NOMO-1 treated with DMSO at 0.1 percent for 48 hours (cell line): ENCODE measurements at regions not wholly inside any gene's neighbourhood (a gene's known extent, or its start where the extent isn't known, plus 50 kb on each side); places are given as distances from the start of the nearest gene placed in this dataset.
"Not testable (repeated sequence)": the region's sequence is repeated elsewhere in the genome, so short reads cannot be mapped to it uniquely, and the experiment has no call there.

Experiments
- DNase-seq: peaks from one replicate; lab custom pipeline; 2025; ENCODE audit not compliant: unreplicated experiment; lab: John Stamatoyannopoulos, UW

GRCh38 chr1:96865731-96866685 lies 144.4 kb downstream of the PTBP2 start:
- DNase-seq, result no peak

DNA sequence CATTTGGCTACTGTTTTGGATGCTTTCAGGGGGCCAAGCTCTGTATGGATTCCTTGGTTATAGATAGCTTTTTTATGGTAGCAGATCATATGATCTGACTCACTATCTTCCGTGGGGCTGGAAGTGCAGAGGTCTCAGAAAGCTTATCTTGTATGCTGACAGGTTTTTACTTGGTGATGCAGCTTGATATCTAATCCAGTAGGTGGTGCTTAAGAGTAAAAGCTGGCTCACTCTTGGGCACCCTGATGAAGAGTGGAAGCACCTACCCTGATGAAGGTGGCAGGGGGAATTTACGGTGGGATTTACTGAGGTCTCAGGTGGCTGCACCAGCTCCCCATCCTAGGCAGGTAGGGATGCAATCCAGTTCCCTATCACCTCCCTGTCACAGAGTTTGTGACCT lies 151.2 kb downstream of the PTBP2 start:
- no peak for DNase-seq

- no peak for DNase-seq
Measured at GRCh38 chr1:96878640-96879039, 157.1 kb downstream of the PTBP2 start.

- DNase-seq, result no peak
Measured at GRCh38 chr1:96880626-96881025, 159.0 kb downstream of the PTBP2 start.

DNA sequence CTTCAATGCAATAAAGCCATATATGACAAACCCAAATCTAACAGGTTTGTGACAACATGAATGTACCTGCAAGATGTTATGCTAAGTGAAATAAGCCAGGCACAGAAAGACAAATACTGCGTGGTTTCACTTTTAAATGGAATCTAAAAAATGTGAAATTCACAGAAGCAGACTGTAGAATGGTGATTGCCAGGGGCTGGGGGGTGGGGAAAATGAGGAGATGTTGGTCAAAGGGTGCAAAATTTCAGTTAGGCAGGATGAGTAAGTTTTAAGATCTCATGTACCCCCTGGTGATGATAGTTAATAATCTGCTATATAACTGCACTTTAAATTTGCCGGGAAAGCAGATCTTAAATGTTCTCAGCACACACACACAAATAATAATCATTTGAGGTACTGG lies 160.5 kb downstream of the PTBP2 start:
- DNase-seq, result no peak

GRCh38 chr1:96886474-96886873 lies 164.9 kb downstream of the PTBP2 start:
- no peak for DNase-seq

GRCh38 chr1:96887501-96887900 lies 165.9 kb downstream of the PTBP2 start:
- no peak for DNase-seq

DNA sequence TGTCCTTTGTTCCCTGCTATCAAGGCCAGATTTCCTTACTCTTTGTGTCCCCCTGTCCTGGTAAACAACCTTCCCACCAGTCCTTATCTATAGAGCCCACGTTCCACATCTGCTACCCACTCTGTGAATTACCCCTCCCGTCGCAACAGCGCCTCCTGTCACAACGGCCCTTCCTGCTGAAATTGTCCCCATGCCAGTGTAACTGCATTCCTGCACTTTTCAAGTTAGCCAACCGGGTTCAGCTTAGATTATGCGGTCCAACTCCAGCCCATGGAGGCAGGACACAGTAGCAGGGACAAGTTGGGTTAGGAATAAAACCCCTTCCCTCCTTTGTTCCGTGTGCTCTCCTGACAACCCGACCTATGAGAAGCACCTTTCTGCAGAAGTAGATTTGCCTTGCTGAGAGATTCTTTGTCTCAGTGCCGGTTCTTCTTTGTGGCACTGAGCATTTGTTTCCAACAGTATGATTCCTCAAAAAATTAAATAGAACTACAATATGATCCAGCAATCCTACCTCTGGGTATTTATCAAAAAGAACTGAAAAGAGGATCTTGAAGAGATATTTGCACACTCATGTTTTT lies 180.3 kb downstream of the PTBP2 start:
- no peak for DNase-seq

DNA sequence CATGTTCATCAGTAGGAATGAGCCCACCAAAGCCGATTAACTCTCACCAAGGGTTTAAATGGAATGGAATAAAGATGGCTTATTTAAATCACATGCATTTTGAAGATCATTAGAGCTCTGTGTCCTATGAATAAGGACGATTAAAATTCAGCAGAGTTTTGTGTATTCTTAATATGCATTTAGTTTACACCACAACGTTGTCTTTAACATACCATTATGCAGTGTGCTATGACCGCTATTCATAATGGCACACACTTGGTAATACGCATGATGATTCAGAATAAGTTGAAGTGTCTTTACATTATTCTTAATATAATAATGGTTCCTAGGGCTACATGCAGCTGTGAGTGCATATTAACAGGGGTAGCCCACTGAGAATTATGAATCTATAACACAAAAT lies 190.7 kb downstream of the PTBP2 start:
- no peak for DNase-seq

DNA sequence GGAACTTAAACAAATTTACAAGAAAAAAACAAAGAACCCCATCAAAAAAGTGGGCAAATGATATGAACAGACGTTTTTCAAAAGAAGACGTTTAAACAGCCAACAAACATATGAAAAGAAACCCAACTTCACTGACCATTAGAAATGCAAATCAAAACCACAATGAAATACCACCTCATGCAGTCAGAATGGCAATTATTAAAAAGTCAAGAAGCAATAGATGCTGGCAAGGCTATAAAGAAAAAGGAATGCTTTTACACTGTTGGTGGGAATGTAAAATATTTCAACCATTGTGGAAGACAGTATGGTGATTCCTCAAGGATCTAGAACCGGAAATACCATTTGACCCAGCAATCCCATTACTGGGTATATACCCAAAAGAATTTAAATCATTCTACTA lies 194.1 kb downstream of the PTBP2 start:
- not testable (repeated sequence) for DNase-seq

DNA sequence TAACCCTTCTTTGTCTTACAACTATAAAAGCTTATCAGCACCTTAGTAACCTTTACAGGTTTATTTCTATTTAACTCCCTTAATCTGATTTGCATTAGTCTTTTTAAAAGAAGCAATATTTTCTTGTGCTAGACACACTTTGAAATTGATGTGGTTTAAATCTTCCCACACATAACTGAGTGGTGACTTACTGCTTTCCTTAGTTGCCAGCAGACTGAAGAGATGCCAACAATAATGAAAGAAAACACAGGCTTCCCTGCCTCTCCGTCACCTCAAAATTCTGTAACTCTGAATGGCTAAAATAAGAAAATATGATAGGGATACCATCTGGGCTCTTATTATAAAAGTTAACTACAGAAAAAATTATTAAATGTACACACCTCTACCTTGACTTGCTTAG lies 196.8 kb downstream of the PTBP2 start:
- DNase-seq, result no peak

- no peak for DNase-seq
Measured at GRCh38 chr1:96922181-96922580, 200.6 kb downstream of the PTBP2 start.

GRCh38 chr1:96923753-96924152 lies 202.2 kb downstream of the PTBP2 start:
- no peak for DNase-seq

GRCh38 chr1:96926176-96926575 lies 204.6 kb downstream of the PTBP2 start:
- DNase-seq, result no peak

- no peak for DNase-seq
Measured at GRCh38 chr1:96927125-96927524, 205.5 kb downstream of the PTBP2 start.

- DNase-seq, result no peak
Measured at GRCh38 chr1:96931136-96931535, 209.6 kb downstream of the PTBP2 start.

DNA sequence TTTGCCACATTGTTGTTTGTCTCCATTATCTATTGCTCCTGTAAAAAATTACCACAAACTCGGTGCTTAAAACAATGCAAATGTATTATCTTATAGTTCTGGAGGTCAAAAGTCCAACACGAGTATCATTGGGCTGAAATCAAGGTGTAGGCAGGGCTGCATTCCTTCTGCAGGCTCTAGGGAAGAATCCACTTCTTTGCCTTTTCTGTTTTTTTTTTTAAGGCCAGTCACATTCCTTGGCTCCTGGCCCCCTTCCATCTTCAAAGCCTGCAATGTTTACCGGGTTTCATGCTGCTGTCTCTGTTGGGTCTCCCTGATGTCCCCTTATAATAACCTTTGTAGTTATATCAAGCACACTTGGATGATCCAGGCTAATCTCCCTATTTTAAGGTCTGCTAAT lies 212.7 kb downstream of the PTBP2 start:
- no peak for DNase-seq

DNA sequence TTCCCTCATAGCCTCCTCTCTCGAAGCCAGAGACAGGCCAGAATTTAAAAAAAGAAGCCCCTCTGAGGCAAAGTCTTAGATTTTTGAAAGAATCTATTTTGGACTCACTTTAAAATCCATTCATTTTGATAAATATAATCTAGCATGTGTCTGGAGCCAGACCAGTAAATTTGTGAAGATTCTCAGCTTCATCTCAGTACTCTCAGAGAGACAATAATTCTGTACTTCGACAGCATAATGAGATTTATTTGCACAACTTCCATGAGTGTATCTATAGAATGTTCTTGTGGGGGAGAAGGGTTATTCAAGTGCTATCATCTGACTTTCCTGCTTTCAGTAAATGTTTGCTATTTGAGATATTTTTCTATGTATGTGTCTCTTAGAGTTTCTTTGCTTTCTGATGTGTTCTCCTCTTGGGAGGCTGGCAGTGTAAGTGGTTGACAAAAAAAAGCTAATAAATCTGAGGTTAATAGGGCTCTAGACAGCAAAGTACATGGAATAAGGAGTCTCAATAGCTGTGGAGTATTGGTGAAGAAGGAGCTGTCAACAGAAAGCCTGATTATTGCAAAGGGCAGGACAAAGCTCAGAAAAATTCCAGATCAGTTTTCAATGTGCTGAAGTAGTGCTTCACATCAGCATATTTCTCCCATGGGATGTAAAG lies 223.0 kb downstream of the PTBP2 start:
- DNase-seq, result no peak

- no peak for DNase-seq
Measured at GRCh38 chr1:96945509-96946084, 224.0 kb downstream of the PTBP2 start.

- DNase-seq, result no peak
Measured at GRCh38 chr1:96955307-96956012, 233.9 kb downstream of the PTBP2 start.

DNA sequence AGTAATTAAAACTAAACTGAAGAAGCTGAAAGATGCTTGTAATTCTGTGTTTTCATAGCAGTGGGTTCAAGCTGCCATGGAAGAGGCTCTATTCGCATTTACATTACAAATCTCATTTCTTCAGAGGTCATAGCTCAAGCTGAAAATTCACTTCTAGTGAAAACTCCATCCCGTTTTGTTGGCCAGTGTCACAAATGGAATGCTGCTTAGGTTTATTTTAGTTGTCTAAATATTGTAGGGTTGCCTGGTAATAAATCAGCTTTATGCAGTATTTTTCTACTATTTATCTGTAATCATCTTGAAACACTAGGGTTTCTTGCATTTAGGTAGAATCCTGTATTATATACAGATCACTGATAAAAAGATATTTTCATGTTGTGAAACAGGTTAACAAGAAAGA lies 240.6 kb downstream of the PTBP2 start:
- no peak for DNase-seq
